GM18505 (cell line): ENCODE measurements at regions not wholly inside any gene's neighbourhood (a gene's known extent, or its start where the extent isn't known, plus 50 kb on each side); places are given as distances from the start of the nearest gene placed in this dataset.

Experiments
- ATAC-seq: cut with Tn5 transposase; IDR thresholded peaks from one replicate; pipeline ENCODE4 v1.9.1; 2021; ENCODE audit not compliant: unreplicated experiment
- POLR2A ChIP-seq: IDR thresholded peaks from 4 replicates; pipeline ENCODE4 v1.6.1; 2011; ENCODE audit warnings: borderline replicate concordance; ENCODE audit not compliant: insufficient read depth, insufficient read length; ENCODE audit errors: extremely low read depth

- ATAC-seq: no peak
- TF ChIP-seq POLR2A: no peak
Observed at GRCh38 chr1:218785928-218786327, 387.8 kb upstream of the LYPLAL1 start.

DNA sequence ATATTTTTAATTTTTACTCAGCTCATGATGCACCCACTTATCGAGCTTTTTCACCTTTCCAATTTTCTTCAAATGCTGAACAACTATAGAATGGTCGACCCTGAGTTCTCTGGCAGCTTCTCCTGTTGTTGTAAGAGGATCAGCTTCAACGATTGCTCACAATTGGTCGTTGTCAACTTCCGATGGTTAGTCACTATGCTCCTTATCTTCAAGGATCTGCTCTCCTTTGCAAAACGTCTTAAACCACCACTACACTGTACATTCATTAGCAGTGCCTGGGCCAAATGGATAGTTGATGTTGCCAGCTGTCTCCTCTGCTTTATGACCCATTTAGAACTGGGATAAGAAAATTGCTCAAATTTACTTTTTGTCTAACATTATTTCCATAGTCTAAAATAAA, 385.9 kb upstream of the LYPLAL1 start:
- ATAC-seq: no peak
- TF ChIP-seq POLR2A: no peak

DNA sequence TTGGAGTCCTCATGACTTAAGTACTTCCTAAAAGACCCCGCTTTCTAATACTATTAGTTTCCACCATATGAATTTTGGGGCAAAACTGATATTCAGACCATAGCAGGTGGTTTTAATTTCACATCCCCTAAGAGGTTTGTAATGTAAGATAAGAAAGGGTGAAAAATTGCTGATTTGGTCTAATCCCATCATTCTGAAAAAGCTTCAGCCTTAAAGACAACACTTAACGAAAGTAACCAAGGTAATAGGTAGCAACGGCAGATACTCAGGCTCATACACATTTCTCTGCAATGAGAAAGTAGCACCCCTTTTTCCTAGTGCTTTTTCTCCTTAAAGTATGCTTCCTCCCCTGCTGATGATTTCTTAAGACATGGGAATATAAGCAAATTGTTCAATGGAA, 376.9 kb upstream of the LYPLAL1 start:
- no peak for ATAC-seq
- TF ChIP-seq POLR2A: no peak

GRCh38 chr1:218802799-218803198, 370.9 kb upstream of the LYPLAL1 start:
- ATAC-seq: no peak
- no peak for TF ChIP-seq POLR2A

DNA sequence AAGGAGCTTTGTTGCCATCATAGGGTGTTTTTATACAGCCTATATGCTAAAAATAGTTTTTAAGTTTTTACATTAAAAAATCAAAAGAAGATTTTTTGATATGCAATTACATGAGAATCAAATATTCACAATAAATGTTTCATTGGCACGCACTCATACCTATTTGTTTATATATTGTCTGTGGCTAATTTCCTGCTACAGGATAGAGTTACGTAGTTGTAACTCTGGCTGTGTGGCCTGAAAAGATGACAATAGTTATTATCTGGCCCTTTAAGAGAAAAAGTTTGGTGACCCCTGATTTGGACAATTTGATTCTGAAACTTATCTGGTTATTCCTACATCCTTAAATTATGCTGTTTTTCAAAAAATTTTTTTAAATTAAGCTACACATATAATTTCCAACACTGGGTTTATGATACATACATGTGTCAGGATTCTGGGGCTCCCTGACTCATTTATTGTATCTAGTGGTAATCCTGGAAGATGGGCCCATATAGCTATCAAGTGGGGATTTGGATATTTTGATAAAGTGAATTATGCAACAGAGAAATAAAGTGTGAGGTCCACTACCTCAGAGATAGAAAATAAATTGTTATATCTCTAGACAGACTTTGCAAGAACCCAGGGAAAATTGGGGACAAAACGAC, 370.2 kb upstream of the LYPLAL1 start:
- ATAC-seq: no peak
- TF ChIP-seq POLR2A: no peak

GRCh38 chr1:218804014-218804785, 369.5 kb upstream of the LYPLAL1 start:
- no peak for TF ChIP-seq POLR2A
- no peak for ATAC-seq

DNA sequence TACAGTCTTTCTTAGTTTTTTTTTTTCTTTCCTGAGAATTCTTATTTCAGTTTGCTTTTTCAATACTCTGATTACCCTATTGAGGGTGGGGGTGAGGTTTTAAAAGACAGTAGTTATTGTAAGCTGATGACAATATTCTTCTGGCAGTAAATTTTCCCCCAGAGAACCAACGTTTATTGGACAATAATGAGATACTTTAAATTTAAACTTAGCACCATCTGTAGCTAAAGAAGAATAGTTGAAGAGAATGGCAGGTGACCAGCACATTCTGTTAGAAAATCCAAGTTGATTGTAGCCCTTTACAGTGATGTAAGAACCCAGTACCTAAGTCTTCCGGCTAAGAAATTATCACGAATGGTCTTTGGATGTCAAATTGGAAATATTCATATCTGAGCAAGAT, 364.6 kb upstream of the LYPLAL1 start:
- ATAC-seq: no peak
- TF ChIP-seq POLR2A: no peak

- no peak for ATAC-seq
- TF ChIP-seq POLR2A: no peak
Observed at GRCh38 chr1:218809625-218810024, 364.1 kb upstream of the LYPLAL1 start.

- no peak for TF ChIP-seq POLR2A
- no peak for ATAC-seq
Observed at GRCh38 chr1:218810306-218810705, 363.4 kb upstream of the LYPLAL1 start.

GRCh38 chr1:218811497-218811896, 362.2 kb upstream of the LYPLAL1 start:
- no peak for ATAC-seq
- no peak for TF ChIP-seq POLR2A

DNA sequence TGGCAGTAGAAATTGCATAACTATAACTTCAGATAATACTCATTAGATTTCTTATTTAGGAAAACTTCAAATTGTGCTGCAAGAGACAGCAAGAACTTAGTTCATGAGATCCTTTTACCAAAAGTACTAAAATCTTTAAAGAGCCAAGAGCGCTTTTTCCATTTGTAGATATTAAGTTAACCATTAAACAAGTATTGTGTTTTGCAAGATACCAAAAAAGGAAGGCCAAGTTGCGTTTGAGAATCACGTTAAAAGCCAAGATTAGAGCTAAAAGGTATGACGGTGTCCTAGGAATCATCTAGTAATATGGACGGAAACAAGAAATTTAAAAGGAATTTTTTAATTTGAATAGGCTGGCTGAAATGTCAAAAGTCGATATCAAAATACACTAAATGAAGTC, 361.3 kb upstream of the LYPLAL1 start:
- TF ChIP-seq POLR2A: no peak
- no peak for ATAC-seq

- ATAC-seq: no peak
- TF ChIP-seq POLR2A: no peak
Observed at GRCh38 chr1:218813237-218813636, 360.4 kb upstream of the LYPLAL1 start.

- TF ChIP-seq POLR2A: no peak
- ATAC-seq: no peak
Observed at GRCh38 chr1:218815076-218815475, 358.6 kb upstream of the LYPLAL1 start.

DNA sequence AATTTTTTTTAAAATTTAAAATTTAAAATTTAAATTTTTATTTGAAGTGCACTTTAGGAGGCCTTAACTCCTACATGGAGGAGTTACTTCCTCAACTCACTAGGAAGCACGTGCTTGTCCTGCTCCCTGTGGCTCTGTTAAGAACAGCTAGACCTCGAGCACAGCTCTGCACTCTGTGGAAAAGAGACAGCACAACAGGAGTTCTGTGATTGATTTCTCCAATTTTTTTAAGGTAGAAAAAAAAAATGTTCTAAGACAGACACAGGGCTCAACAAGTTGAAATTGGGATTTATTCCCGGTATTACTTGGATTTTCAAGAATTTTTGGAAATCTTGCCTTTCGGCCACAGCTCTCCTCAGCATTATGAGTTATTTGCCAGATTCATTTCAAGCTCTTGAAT, 356.6 kb upstream of the LYPLAL1 start:
- no peak for ATAC-seq
- no peak for TF ChIP-seq POLR2A

GRCh38 chr1:218817691-218818465, 355.8 kb upstream of the LYPLAL1 start:
- no peak for TF ChIP-seq POLR2A
- ATAC-seq: no peak
